ENCODE measurements at regions not wholly inside any gene's neighbourhood (a gene's known extent, or its start where the extent isn't known, plus 50 kb on each side); places are given as distances from the start of the nearest gene placed in this dataset.
"Not testable (repeated sequence)": the region's sequence is repeated elsewhere in the genome, so short reads cannot be mapped to it uniquely, and the experiment has no call there.

- DNase-seq (ENCODE audit: low spot score), result no peak
These were observed 699.8 kb downstream of the PTPRU start for GRCh38 chr1:29936031-29936544.

GRCh38 chr1:29934255-29934772 lies 698.0 kb downstream of the PTPRU start:
- DNase-seq (ENCODE audit: low spot score), result no peak

GRCh38 chr1:29933067-29933466 lies 696.7 kb downstream of the PTPRU start:
- no peak for DNase-seq (ENCODE audit: low spot score)

GRCh38 chr1:29932626-29933025 lies 696.3 kb downstream of the PTPRU start:
- DNase-seq (ENCODE audit: low spot score), result no peak

GRCh38 chr1:29931477-29932175 lies 695.3 kb downstream of the PTPRU start:
- no peak for DNase-seq (ENCODE audit: low spot score)

- no peak for DNase-seq (ENCODE audit: low spot score)
These were observed 688.7 kb downstream of the PTPRU start for GRCh38 chr1:29925058-29925457.

- no peak for DNase-seq (ENCODE audit: low spot score)
These were observed 687.7 kb downstream of the PTPRU start for GRCh38 chr1:29924017-29924431.

- no peak for DNase-seq (ENCODE audit: low spot score)
These were observed 685.4 kb downstream of the PTPRU start for GRCh38 chr1:29921741-29922140.

GRCh38 chr1:29920784-29921183 lies 684.5 kb downstream of the PTPRU start:
- DNase-seq (ENCODE audit: low spot score), result no peak

GRCh38 chr1:29920316-29920715 lies 684.0 kb downstream of the PTPRU start:
- no peak for DNase-seq (ENCODE audit: low spot score)

GRCh38 chr1:29919041-29919440 lies 682.7 kb downstream of the PTPRU start:
- not testable (repeated sequence) for DNase-seq (ENCODE audit: low spot score)

- no peak for DNase-seq (ENCODE audit: low spot score)
These were observed 680.5 kb downstream of the PTPRU start for GRCh38 chr1:29916656-29917369.

GRCh38 chr1:29914936-29915335 lies 678.6 kb downstream of the PTPRU start:
- no peak for DNase-seq (ENCODE audit: low spot score)

GRCh38 chr1:29912425-29912824 lies 676.1 kb downstream of the PTPRU start:
- DNase-seq (ENCODE audit: low spot score), result no peak

- DNase-seq (ENCODE audit: low spot score), result no peak
These were observed 673.6 kb downstream of the PTPRU start for GRCh38 chr1:29909962-29910361.

GRCh38 chr1:29907596-29907995 lies 671.3 kb downstream of the PTPRU start:
- DNase-seq (ENCODE audit: low spot score), result no peak

GRCh38 chr1:29906927-29907326 lies 670.6 kb downstream of the PTPRU start:
- no peak for DNase-seq (ENCODE audit: low spot score)

- no peak for DNase-seq (ENCODE audit: low spot score)
These were observed 667.3 kb downstream of the PTPRU start for GRCh38 chr1:29903548-29904166.

- DNase-seq (ENCODE audit: low spot score), result no peak
These were observed 665.5 kb downstream of the PTPRU start for GRCh38 chr1:29901624-29902325.

GRCh38 chr1:29900712-29901111 lies 664.4 kb downstream of the PTPRU start:
- DNase-seq (ENCODE audit: low spot score), result no peak

- no peak for DNase-seq (ENCODE audit: low spot score)
These were observed 663.9 kb downstream of the PTPRU start for GRCh38 chr1:29900104-29900679.
